HG03045 (cell line): ENCODE measurements at regions not wholly inside any gene's neighbourhood (a gene's known extent, or its start where the extent isn't known, plus 50 kb on each side); places are given as distances from the start of the nearest gene placed in this dataset.
"Not testable (repeated sequence)": the region's sequence is repeated elsewhere in the genome, so short reads cannot be mapped to it uniquely, and the experiment has no call there.

ENCODE experiments used
- ATAC-seq: cut with Tn5 transposase; IDR thresholded peaks from one replicate; pipeline ENCODE4 v1.9.1; 2021; ENCODE audit warnings: mild to moderate bottlenecking, moderate library complexity; ENCODE audit not compliant: unreplicated experiment

DNA sequence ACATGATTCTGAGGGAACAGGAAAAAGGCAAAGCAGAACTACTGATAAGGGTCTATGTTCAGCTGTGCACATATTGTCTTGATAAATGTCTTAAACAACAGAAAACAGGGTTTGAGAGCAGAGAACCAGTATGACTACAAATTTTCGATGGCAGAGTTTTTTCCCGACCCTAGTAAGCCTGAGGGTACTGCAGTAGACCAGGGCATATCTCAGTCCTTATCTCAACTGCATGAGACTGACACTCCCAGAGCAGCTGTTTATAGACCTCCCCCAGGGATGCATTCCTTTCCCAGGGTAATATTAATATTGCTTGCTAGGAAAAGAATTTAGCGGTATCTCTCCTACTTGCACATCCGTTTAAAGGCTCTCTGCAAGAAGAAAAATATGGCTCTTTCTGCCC lies 1176.8 kb upstream of the ADGRB3 start:
- no peak for ATAC-seq

DNA sequence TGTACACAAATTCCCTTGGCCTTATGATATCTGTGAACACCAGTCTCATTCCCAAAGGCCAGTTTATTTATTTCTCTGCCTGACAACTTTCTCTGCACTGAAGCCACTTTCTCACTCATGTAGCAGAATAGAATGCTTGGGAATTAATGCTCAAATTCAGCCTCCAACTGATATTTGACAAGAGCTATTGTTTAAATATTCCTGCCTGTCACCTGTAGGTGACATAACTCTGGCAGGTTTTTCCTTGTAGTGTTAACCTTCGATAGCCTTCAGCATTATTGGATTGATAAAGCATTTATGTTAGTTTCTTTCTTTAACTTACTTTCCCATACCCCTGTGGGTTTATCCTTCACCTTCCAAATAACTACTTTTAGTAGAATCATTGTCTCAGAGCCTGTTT lies 1183.2 kb upstream of the ADGRB3 start:
- ATAC-seq: no peak

DNA sequence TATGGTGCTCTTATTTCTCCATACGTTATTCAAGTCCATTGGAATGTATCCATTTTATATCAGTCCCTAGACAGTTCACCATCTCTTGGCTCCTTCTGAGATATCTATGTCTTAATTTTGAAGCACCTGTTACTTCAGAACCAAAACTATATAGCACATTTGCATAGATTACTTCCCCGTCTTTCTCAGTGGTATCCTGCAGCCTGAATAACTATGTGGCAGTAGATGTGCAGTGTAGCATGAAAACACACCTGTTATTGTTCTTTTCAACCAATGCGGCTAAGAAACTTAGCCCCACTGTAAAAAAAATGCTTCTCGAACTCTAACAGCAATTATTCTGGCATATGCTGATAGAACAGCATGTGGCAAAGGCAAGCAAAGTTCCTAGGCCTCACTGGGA lies 1184.4 kb upstream of the ADGRB3 start:
- ATAC-seq: peak; percentile 70

DNA sequence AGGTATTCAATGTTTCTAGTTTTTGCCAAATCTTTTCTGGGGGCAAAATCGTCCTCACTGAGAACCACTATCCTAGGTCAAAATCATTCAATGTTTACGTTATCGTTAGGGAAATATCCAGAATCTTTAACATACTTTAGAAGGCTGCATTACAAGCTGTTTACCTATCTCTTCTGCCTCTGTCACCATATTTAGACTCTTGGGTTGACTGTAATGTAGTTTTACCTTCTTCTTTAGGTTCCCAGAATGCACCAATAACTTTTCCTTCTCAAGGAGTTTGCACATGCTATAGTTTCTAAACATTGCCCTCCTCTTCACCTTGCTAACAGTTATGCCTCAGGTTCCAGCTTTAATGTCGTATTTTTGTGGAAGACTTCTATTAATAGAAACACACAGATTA lies 1185.5 kb upstream of the ADGRB3 start:
- no peak for ATAC-seq

DNA sequence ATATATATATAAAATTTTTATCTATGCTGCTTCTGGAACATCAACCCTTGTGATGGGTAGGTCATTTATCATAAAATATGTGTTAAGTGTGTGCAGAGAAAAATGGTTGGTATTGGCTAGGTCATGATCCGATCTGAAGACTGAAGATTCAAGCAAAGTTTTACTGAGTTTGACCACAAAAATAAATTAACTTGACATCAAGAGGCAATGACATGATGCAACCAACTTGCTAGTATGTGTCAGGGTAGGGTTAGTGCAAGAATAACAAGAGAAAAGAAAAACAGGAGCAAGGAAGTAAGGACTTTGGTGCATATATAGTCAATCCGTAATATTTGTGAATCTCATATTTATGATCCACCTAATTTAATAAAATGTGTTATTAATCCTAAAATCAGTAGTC lies 1202.0 kb upstream of the ADGRB3 start:
- ATAC-seq: no peak

- ATAC-seq: no peak
These were observed 1204.0 kb upstream of the ADGRB3 start for GRCh38 chr6:67431076-67431475.

DNA sequence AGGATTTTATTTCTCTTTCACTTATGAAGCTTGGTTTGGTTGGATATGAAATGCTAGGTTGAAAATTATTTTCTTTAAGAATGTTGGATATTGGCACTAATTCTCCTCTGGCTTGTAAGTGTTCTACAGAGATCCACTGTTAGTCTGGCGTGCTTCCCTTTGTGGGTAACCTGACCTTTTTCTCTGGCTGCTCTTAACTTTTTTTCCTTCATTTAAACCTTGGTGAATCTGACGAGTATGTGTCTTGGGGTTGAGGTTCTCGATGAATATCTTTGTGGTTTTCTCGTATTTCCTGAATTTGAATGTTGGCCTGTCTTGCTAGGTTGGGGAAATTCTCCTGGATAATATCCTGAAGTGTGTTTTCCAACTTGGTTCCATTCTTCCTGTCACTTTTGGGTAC lies 1208.4 kb upstream of the ADGRB3 start:
- not testable (repeated sequence) for ATAC-seq

GRCh38 chr6:67412035-67412434 lies 1223.0 kb upstream of the ADGRB3 start:
- ATAC-seq: no peak

GRCh38 chr6:67411036-67411435 lies 1224.0 kb upstream of the ADGRB3 start:
- ATAC-seq: no peak

DNA sequence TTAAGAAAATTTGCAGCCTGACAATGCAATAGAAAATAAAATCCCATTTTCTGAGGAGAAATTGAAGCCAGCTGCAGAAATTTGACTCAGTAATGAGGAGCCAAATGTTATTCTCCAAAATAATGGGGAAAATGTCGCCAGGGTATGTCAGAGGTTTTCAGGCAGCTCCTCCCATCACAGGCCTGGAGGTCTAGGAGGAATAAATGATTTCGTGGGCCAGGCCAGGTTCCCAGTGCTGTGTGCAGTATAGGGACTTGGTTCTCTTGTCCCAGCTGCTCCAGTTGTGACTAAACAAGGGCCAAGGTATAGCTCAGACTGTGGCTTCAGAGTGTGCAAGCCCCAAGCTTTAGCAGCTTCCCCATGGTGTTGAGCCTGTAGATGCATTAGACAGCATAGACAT lies 1240.8 kb upstream of the ADGRB3 start:
- no peak for ATAC-seq

- no peak for ATAC-seq
These were observed 1241.7 kb upstream of the ADGRB3 start for GRCh38 chr6:67393356-67393755.

DNA sequence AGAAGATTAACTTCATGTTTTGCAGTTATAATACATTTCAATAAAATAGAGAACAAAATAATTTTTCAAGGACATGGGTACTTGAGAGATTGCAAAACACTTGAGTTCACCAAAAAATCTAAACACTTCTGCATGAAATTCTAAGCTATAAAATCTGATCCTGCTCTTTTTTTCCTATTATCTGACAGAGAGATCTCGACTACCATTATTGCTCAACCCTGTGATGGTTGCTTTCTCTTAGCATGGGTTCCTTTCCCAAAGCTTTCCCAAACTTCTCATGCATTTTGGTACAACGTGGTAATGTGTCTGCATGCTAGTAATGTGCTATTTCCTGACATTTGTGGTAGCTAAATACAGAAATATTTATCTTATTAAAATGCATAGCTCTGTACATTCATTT lies 1243.1 kb upstream of the ADGRB3 start:
- no peak for ATAC-seq

DNA sequence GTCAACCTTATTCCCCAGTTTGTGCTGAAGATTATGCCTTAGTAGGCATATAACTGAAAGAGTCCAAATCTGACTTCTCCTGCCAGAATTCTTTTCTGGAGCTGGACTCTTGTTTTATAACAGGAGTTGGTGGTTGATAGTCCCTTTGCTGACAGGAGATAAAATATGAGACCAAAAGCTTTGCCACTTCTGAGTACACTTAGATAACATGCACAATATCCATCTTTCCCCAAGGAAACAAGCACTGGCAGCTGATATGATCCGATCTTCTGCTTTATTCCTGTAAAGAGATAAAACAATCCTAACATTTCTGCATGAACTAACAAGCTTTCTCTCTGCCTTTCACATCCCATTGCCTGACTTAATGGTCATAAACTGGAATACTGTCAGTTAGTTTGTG lies 1265.4 kb upstream of the ADGRB3 start:
- ATAC-seq: no peak

DNA sequence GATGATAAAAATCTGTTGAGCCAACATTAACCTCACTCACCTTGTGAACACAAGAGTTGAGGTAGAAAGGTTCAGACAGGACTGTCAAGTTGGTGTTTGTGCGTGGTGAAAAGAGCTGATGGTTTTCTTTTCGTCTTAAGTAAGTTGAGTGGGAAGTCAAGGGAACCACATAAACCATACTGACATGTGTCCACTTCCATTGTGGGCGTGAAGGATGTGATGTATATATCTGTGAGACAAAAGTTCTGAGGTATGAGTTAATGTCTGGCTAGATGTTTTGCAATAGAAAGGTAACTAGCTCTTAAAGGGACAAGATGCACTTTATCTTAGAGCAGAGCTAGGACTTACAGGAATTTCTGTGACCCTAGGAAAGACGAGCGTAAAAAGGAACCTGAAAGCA lies 1272.1 kb upstream of the ADGRB3 start:
- ATAC-seq: no peak

DNA sequence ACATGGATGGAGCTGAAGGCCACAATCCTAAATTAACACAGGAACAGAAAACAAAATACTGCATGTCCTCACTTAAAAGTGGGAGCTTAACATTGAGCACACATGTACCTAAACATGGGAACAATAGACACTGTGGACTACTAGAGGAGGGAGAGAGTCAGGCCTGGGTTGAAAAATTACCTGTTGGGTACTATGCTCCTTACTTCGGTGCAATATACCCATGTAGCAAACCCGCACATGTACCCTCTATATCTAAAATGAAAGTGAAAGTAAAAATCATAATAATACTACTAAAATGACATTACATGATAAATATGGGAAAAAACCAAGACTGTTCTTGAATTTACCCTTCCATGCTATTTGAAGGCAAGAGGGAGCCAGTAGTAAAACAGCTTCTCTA lies 1273.8 kb upstream of the ADGRB3 start:
- no peak for ATAC-seq

- no peak for ATAC-seq
These were observed 1276.8 kb upstream of the ADGRB3 start for GRCh38 chr6:67358241-67358640.

- ATAC-seq: no peak
These were observed 1281.2 kb upstream of the ADGRB3 start for GRCh38 chr6:67353861-67354260.

DNA sequence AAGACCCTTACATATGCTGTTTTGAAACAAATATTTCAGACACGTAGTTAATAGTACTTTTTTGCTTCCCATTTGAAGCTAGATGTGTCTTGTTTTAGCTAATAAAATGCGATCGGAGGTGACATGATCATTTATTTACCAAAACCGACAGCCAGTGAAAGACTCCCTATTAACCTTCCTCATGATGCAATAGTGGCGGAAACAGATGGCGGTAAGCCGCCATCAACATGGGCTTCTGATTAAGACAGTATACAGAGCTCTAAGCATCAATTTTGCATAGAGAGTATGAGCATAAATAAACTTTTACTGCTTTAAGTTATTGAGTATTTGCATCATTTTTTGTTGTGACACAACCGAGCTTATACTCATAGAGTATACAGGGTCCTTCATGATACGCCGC lies 1282.4 kb upstream of the ADGRB3 start:
- ATAC-seq: no peak

DNA sequence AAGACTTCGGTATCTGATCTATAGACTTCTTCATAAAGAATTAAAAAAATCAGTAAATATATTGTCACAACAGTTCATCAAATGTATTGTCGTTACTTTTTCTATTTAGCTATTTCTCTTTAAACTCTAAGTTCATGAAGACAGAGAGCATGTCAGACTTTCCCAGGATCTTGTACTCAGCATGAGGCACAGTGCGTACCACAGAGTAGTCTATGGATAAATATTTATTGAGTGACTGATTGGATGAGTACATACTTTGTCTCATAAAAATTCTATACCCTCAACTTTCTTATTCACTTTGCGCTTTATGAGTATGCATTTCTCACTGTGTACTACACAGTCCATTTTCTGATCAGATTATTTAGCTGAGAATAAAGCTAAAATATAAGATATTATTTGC lies 1284.4 kb upstream of the ADGRB3 start:
- no peak for ATAC-seq

- no peak for ATAC-seq
These were observed 1289.1 kb upstream of the ADGRB3 start for GRCh38 chr6:67345946-67346345.

DNA sequence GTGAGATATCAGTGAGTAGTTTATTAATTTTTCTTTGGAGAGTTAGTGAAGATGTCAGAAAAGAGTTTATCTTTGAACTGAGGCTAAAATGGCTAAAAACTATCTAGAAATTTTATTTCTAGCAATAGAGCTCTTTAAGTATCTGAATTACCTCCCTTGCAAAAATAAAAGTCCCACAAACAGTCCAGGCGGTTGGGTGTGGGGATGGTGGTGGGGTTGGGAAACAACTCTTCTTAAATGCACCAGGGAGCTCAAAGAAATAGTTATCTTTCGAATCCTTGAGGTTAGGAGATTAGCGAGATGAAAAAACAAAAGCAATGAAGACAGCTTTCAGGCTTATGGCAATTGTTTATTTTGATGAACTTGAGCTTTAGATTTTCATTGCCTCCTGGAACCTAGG lies 1299.1 kb upstream of the ADGRB3 start:
- no peak for ATAC-seq

DNA sequence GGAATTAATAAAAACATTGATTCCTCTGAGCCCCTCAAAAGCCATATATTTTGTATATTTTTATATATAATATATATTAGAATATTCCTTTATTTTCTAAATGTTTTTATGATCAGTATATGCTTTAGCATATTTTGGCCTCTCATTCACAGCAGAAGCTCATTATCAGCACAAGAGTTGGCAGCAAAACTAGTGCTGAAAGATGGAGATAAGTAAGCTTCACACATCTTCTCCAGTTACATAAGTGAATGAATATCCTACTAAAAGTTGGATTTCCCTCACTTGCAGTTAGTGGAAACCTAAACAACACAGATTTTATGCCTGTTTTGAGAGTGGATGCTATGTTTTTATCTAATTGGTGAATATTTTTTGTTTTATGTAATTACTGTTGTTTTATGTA lies 1303.8 kb upstream of the ADGRB3 start:
- no peak for ATAC-seq

- no peak for ATAC-seq
These were observed 1306.8 kb upstream of the ADGRB3 start for GRCh38 chr6:67328269-67328668.

DNA sequence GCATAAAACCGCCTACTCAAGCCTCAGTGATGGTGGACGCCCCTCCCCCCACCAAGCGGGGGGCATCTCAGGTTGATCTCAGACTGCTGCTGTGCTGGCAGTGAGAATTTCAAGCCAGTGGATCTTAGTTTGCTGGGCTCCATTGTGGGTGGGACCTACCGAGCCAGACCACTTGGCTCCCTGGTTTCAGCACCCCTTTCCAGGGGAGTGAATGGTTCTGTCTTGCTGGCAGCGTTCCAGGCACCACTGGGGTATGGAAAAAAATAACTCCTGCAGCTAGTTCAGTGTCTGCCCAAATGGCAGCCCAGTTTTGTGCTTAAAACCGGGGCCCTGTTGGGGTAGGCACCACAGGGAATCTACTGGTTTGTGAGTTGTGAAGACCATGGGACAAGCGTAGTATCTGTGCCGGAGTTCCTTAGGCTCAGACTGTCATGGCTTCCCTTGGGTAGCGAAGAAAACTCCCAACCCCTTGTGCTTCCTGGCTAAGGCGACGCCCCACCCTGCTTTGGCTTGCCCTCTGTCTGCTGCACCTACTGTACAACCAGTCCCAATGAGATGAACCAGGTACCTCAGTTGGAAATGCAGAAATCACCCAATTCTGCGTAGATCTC lies 1334.5 kb upstream of the ADGRB3 start:
- ATAC-seq: no peak
